Smooth muscle cell (in vitro differentiated cells): ENCODE measurements at regions not wholly inside any gene's neighbourhood (a gene's known extent, or its start where the extent isn't known, plus 50 kb on each side); places are given as distances from the start of the nearest gene placed in this dataset.

Experiments
- DNase-seq: peaks from one replicate; lab custom pipeline; 2025; ENCODE audit not compliant: unreplicated experiment; lab: John Stamatoyannopoulos, UW
- H2AFZ ChIP-seq: fragments of 200-600 bp; sonication (generic); 2 replicates; pipeline ENCODE4 v1.6.0; 2016; ENCODE audit warnings: antibody characterized with exemption, low read depth, mild to moderate bottlenecking
- H3F3A ChIP-seq: fragments of 200-600 bp; sonication (generic); 2 replicates; pipeline ENCODE4 v1.6.0; 2017; ENCODE audit warnings: antibody characterized with exemption, low read depth
- H3K27ac ChIP-seq: fragments of 200-600 bp; sonication (generic); 2 replicates; pipeline ENCODE4 v1.5.1; 2016; ENCODE audit warnings: low read depth, mild to moderate bottlenecking
- H3K27me3 ChIP-seq: fragments of 200-600 bp; sonication (generic); 2 replicates; pipeline ENCODE4 v1.6.1; 2016; ENCODE audit warnings: low read depth, mild to moderate bottlenecking
- H3K36me3 ChIP-seq: fragments of 200-600 bp; sonication (generic); 2 replicates; pipeline ENCODE4 v1.5.1; 2016; ENCODE audit warnings: low read depth
- H3K4me1 ChIP-seq: fragments of 200-600 bp; sonication (generic); 2 replicates; pipeline ENCODE4 v1.5.1; 2016; ENCODE audit warnings: low read depth
- H3K4me2 ChIP-seq: fragments of 200-600 bp; sonication (generic); 2 replicates; pipeline ENCODE4 v1.6.0; 2016; ENCODE audit warnings: mild to moderate bottlenecking
- H3K4me3 ChIP-seq: fragments of 200-600 bp; sonication (generic); 2 replicates; pipeline ENCODE4 v1.5.1; 2016; ENCODE audit warnings: mild to moderate bottlenecking
- H3K79me2 ChIP-seq: fragments of 200-600 bp; sonication (generic); 2 replicates; pipeline ENCODE4 v1.6.0; 2016; ENCODE audit warnings: low read depth, mild to moderate bottlenecking
- H3K9ac ChIP-seq: fragments of 200-600 bp; sonication (generic); 2 replicates; pipeline ENCODE4 v1.6.0; 2016; ENCODE audit warnings: low read depth
- H3K9me3 ChIP-seq: fragments of 200-600 bp; sonication (generic); replicated peaks from 2 replicates; pipeline ENCODE4 v1.5.1; 2016; ENCODE audit warnings: low read depth
- H4K20me1 ChIP-seq: fragments of 200-600 bp; sonication (generic); 2 replicates; pipeline ENCODE4 v1.6.0; 2016; ENCODE audit warnings: low read depth
- WGBS: methylation state at CpG from one replicate; pipeline ENCODE4 v1.1.7; 2016; ENCODE audit warnings: low lambda C conversion rate; 5-methylcytosine and 5-hydroxymethylcytosine counted together
- TF ChIP-seq, protein P1 (sequence below): fragments of 200-600 bp; sonication (generic); IDR thresholded peaks from 2 replicates; pipeline ENCODE4 v1.5.1; 2017; ENCODE audit warnings: borderline replicate concordance, mild to moderate bottlenecking, antibody characterized with exemption; ENCODE audit not compliant: insufficient read depth, poor library complexity, severe bottlenecking

- DNase-seq: no peak
- Histone ChIP-seq H3K79me2 (no peaks in the 10 kb centered on the region), H4K20me1 (no peaks in the 10 kb centered on the region), H3K27ac (no peak overlapping the region), H3K4me1 (peaks cover 11% of the 10 kb centered on the region), H2AFZ (no peak overlapping the region), H3F3A (peaks cover 9% of the 10 kb centered on the region), H3K9me3 (no peaks in the 10 kb centered on the region), H3K27me3 (no peaks in the 10 kb centered on the region), H3K9ac (no peak overlapping the region), H3K4me3 (no peak overlapping the region), H3K4me2 (no peak overlapping the region), H3K36me3 (no peaks in the 10 kb centered on the region)
- 61% methylated on average over 7 of the region's 7 CpGs for WGBS
- TF ChIP-seq, protein P1, sequence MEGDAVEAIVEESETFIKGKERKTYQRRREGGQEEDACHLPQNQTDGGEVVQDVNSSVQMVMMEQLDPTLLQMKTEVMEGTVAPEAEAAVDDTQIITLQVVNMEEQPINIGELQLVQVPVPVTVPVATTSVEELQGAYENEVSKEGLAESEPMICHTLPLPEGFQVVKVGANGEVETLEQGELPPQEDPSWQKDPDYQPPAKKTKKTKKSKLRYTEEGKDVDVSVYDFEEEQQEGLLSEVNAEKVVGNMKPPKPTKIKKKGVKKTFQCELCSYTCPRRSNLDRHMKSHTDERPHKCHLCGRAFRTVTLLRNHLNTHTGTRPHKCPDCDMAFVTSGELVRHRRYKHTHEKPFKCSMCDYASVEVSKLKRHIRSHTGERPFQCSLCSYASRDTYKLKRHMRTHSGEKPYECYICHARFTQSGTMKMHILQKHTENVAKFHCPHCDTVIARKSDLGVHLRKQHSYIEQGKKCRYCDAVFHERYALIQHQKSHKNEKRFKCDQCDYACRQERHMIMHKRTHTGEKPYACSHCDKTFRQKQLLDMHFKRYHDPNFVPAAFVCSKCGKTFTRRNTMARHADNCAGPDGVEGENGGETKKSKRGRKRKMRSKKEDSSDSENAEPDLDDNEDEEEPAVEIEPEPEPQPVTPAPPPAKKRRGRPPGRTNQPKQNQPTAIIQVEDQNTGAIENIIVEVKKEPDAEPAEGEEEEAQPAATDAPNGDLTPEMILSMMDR: no peak
Measured at GRCh38 chr11:11177156-11177808, 175.8 kb downstream of the CSNK2A3 start.

- H3K4me3 ChIP-seq: no peak overlapping the region
- no peak for DNase-seq
- no peaks in the 10 kb centered on the region for H3K9me3 ChIP-seq
- WGBS: 58% methylated on average over 2 of the region's 2 CpGs
- H4K20me1 ChIP-seq: no peaks in the 10 kb centered on the region
- no peaks in the 10 kb centered on the region for H3K79me2 ChIP-seq
- peaks cover 12% of the 10 kb centered on the region for H3F3A ChIP-seq
- H3K4me1 ChIP-seq: peaks cover 8% of the 10 kb centered on the region
- H3K27ac ChIP-seq: no peak overlapping the region
- no peak overlapping the region for H3K9ac ChIP-seq
- no peak overlapping the region for H2AFZ ChIP-seq
- no peaks in the 10 kb centered on the region for H3K36me3 ChIP-seq
- TF ChIP-seq, protein P1: no peak
- H3K4me2 ChIP-seq: no peak overlapping the region
- H3K27me3 ChIP-seq: no peaks in the 10 kb centered on the region
Measured at GRCh38 chr11:11173316-11174025, 179.6 kb downstream of the CSNK2A3 start.

GRCh38 chr11:11171854-11172253, 181.2 kb downstream of the CSNK2A3 start:
- H3K36me3 ChIP-seq: no peaks in the 10 kb centered on the region
- TF ChIP-seq, protein P1: no peak
- H3K4me3 ChIP-seq: no peak overlapping the region
- H2AFZ ChIP-seq: no peak overlapping the region
- no peak overlapping the region for H3K9ac ChIP-seq
- DNase-seq: no peak
- peaks cover 10% of the 10 kb centered on the region for H3K4me1 ChIP-seq
- no peak overlapping the region for H3K27ac ChIP-seq
- no peaks in the 10 kb centered on the region for H4K20me1 ChIP-seq
- no peaks in the 10 kb centered on the region for H3K79me2 ChIP-seq
- H3K4me2 ChIP-seq: peak overlapping the region; percentile 36
- H3K27me3 ChIP-seq: no peaks in the 10 kb centered on the region
- WGBS: 44% methylated on average over 1 of the region's 1 CpG
- H3K9me3 ChIP-seq: no peaks in the 10 kb centered on the region
- H3F3A ChIP-seq: peaks cover 12% of the 10 kb centered on the region
